ENCODE measurements at regions not wholly inside any gene's neighbourhood (a gene's known extent, or its start where the extent isn't known, plus 50 kb on each side); places are given as distances from the start of the nearest gene placed in this dataset.

DNA sequence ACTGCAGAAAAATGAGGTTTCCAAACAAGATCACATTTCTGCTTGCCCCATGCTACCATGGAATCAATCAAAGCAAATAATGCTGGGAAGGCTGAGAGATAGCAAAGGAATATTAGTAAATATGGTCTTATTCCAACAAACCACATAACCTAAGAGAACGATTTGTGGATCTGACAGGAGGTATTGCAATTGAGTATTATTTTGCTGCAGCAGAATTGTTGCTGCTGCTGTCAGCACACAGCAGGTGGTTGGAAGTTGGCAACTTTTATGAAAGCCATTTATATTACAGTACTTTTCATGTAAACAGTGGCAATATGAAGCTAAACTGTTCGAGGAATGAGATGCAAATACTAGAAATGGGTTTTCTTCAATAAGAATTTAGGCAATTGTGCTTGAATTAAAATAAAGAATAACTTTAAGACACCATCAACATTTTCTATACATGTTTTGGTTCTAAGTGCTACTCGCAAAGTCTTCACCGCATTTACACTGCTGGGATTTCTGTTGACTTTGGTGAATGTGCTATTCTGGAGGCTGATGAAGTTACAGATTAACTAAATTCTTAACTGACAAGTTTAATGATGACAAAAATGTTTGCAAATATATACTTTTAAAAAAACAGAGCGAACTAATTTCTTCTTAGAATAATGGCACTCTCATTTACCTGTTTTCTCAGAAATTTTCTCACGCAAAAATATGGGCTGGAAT lies 1285.7 kb downstream of the CNTNAP5 start:
- no peak overlapping the region for H3K4me3 ChIP-seq
- H3K27ac ChIP-seq: no peak overlapping the region
- H3K9me3 ChIP-seq: peaks cover 0 to 4% (median 0%) of the 10 kb centered on the region in 4 donors
- no peak for TF ChIP-seq EP300 (IDR thresholded peaks at IDR 0.05)
- TF ChIP-seq POLR2A (IDR thresholded peaks at IDR 0.05): no peak
- TF ChIP-seq, protein P1, sequence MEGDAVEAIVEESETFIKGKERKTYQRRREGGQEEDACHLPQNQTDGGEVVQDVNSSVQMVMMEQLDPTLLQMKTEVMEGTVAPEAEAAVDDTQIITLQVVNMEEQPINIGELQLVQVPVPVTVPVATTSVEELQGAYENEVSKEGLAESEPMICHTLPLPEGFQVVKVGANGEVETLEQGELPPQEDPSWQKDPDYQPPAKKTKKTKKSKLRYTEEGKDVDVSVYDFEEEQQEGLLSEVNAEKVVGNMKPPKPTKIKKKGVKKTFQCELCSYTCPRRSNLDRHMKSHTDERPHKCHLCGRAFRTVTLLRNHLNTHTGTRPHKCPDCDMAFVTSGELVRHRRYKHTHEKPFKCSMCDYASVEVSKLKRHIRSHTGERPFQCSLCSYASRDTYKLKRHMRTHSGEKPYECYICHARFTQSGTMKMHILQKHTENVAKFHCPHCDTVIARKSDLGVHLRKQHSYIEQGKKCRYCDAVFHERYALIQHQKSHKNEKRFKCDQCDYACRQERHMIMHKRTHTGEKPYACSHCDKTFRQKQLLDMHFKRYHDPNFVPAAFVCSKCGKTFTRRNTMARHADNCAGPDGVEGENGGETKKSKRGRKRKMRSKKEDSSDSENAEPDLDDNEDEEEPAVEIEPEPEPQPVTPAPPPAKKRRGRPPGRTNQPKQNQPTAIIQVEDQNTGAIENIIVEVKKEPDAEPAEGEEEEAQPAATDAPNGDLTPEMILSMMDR (IDR thresholded peaks at IDR 0.05): no peak
- TF ChIP-seq POLR2AphosphoS5 (IDR thresholded peaks at IDR 0.05): no peak
- 30 to 47% (median 37%) methylated on average over 6 of the region's 6 CpGs for WGBS, 5 donors
- intact Hi-C loops (cut with DNase I; ENCODE audit: low total_unique reads): no loop called here
- H3K36me3 ChIP-seq: no peaks in the 10 kb centered on the region
- H3K27me3 ChIP-seq: no peaks in the 10 kb centered on the region
- peaks cover 0 to 4% (median 0%) of the 10 kb centered on the region in 4 donors for H3K4me1 ChIP-seq
- DNase-seq: peak in 1 of 2 donors; percentile 26

DNA sequence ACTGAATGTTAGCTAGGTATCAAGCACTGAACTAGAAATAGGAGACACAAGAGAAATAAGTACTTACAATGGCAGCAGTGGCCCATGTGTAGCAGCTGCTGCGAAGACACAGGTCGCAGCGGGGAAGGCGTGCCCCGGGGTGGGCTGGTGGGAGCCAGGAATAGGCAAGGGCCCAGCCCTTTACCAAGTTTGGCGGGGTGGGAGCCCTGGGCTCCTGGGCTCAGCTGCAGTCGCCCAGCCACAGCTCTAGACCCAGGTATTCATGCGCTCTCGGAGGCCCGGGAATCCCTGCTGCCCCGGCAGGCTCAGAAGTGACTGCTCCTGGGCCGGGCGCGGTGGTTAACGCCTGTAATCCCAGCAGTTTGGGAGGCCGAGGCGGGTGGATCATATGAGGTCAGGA lies 1287.3 kb downstream of the CNTNAP5 start:
- H3K27ac ChIP-seq: no peak overlapping the region
- H3K4me3 ChIP-seq: no peak overlapping the region
- H3K4me1 ChIP-seq: peaks cover 0 to 4% (median 0%) of the 10 kb centered on the region in 4 donors
- TF ChIP-seq EP300 (IDR thresholded peaks at IDR 0.05): no peak
- no peak for TF ChIP-seq POLR2A (IDR thresholded peaks at IDR 0.05)
- H3K9me3 ChIP-seq: peaks cover 0 to 4% (median 0%) of the 10 kb centered on the region in 4 donors
- H3K27me3 ChIP-seq: no peaks in the 10 kb centered on the region
- intact Hi-C loops (cut with DNase I; ENCODE audit: low total_unique reads): no loop called here
- no peaks in the 10 kb centered on the region for H3K36me3 ChIP-seq
- DNase-seq: no peak
- WGBS, 5 donors: 91 to 95% (median 94%) methylated on average over 13 to 17 of the region's 17 CpGs

DNA sequence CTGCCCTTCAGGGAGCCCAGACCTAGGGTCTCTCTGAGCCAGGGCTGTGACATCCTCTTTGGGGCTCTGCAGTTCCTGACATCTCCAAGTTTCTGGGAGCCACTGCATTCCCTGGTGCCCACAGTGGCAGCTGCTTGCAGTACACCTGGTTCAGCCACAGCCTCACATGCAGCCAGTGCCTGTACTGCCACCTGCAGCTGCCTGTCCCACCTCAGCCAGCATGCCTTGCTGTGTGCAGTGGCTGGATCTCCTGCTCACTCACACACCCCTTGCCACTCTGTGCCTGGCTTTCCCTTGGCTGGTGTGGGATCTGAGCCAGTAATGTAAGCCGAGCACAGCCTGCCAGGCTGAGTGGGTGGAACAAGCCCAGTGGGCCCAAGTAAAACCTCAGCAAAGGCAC lies 1288.7 kb downstream of the CNTNAP5 start:
- WGBS, 5 donors: 45 to 67% (median 55%) methylated on average over 1 of the region's 1 CpG
- intact Hi-C loops (cut with DNase I; ENCODE audit: low total_unique reads): no loop called here
- Histone ChIP-seq H3K9me3 (peaks cover 0 to 8% (median 0%) of the 10 kb centered on the region in 4 donors), H3K4me1 (peaks cover 0 to 4% (median 0%) of the 10 kb centered on the region in 4 donors), H3K27me3 (no peaks in the 10 kb centered on the region), H3K4me3 (no peak overlapping the region), H3K27ac (no peak overlapping the region), H3K36me3 (no peaks in the 10 kb centered on the region)
- DNase-seq: peak in 1 of 2 donors; percentile 28
- no peak for TF ChIP-seq EP300 (IDR thresholded peaks at IDR 0.05)
- no peak for TF ChIP-seq POLR2A (IDR thresholded peaks at IDR 0.05)
- TF ChIP-seq POLR2AphosphoS5 (IDR thresholded peaks at IDR 0.05): no peak
- TF ChIP-seq, protein P1 (IDR thresholded peaks at IDR 0.05): no peak

DNA sequence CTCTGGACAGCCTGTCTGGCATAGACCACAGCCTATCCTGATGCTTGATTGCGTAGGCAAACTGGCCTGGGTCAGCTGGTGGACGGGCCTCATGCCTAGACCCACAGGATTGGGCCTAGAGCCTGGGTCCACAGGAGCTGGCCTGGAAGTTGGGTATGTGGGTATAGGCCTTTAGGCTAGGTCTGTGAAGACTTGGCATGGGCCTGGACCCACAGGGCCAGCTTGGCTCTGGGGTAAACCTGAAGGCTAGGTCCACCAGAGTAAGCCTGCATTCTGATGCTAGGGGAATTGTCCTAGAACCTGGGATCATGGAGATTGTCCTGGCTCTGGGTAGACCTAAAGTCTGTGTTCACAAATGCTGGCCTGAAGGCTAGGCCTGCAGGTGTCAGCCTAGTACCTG lies 1293.7 kb downstream of the CNTNAP5 start:
- H3K27ac ChIP-seq: no peak overlapping the region
- peaks cover 0 to 16% (median 0%) of the 10 kb centered on the region in 4 donors for H3K9me3 ChIP-seq
- H3K36me3 ChIP-seq: no peaks in the 10 kb centered on the region
- no peaks in the 10 kb centered on the region for H3K27me3 ChIP-seq
- TF ChIP-seq EP300 (IDR thresholded peaks at IDR 0.05) (no peak), POLR2AphosphoS5 (IDR thresholded peaks at IDR 0.05) (no peak), POLR2A (IDR thresholded peaks at IDR 0.05) (no peak)
- TF ChIP-seq, protein P1 (IDR thresholded peaks at IDR 0.05): no peak
- H3K4me3 ChIP-seq: no peak overlapping the region
- 81 to 93% (median 85%) methylated on average over 2 of the region's 2 CpGs for WGBS, 5 donors
- no peak for DNase-seq
- H3K4me1 ChIP-seq: no peaks in the 10 kb centered on the region
- intact Hi-C loops (cut with DNase I; ENCODE audit: low total_unique reads): no loop called here

DNA sequence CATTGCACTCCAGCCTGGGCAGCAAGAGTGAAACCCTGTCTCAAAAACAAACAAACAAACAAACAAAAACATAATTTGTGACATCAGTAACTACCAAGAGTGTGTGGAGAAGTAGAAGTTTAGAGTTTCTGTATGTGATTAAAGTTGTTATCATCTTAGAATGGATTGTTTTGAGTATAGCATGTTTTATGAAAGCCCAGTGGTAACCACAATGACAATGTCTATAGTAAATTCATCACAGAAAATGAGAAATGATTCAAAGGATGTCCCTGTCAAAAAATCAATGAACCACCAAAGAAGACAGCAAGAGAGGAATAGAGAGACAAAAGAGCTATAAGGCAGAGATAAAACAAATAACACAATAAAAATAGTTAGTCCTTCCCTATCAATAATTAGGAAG lies 1299.2 kb downstream of the CNTNAP5 start:
- Histone ChIP-seq H3K4me3 (no peak overlapping the region), H3K36me3 (no peaks in the 10 kb centered on the region), H3K27me3 (no peaks in the 10 kb centered on the region), H3K9me3 (peaks cover 0 to 6% (median 0%) of the 10 kb centered on the region in 4 donors), H3K27ac (no peak overlapping the region), H3K4me1 (no peaks in the 10 kb centered on the region)
- TF ChIP-seq EP300 (IDR thresholded peaks at IDR 0.05) (no peak), POLR2AphosphoS5 (IDR thresholded peaks at IDR 0.05) (no peak), POLR2A (IDR thresholded peaks at IDR 0.05) (no peak)
- TF ChIP-seq, protein P1 (IDR thresholded peaks at IDR 0.05): no peak
- DNase-seq: no peak
- intact Hi-C loops (cut with DNase I; ENCODE audit: low total_unique reads): no loop called here

Measured in stomach (tissue), 8 donors.